GM18519 (cell line): ENCODE measurements at regions not wholly inside any gene's neighbourhood (a gene's known extent, or its start where the extent isn't known, plus 50 kb on each side); places are given as distances from the start of the nearest gene placed in this dataset.

ENCODE experiments used
- ATAC-seq: cut with Tn5 transposase; IDR thresholded peaks from one replicate; pipeline ENCODE4 v1.9.1; 2021; ENCODE audit warnings: mild to moderate bottlenecking, moderate library complexity; ENCODE audit not compliant: unreplicated experiment, low FRiP score

- no peak for ATAC-seq
These were observed 473.9 kb upstream of the CDH2 start for GRCh38 chr18:28650860-28651259.

GRCh38 chr18:28647961-28648360, 471.0 kb upstream of the CDH2 start:
- no peak for ATAC-seq

- ATAC-seq = no peak
These were observed 461.0 kb upstream of the CDH2 start for GRCh38 chr18:28637897-28638296.

- ATAC-seq = no peak
These were observed 458.6 kb upstream of the CDH2 start for GRCh38 chr18:28635530-28635929.

GRCh38 chr18:28626756-28627155, 449.8 kb upstream of the CDH2 start:
- no peak for ATAC-seq

- no peak for ATAC-seq
These were observed 431.1 kb upstream of the CDH2 start for GRCh38 chr18:28607991-28608390.

- no peak for ATAC-seq
These were observed 429.8 kb upstream of the CDH2 start for GRCh38 chr18:28606686-28607085.

GRCh38 chr18:28602391-28602790, 425.5 kb upstream of the CDH2 start:
- ATAC-seq = no peak

- no peak for ATAC-seq
These were observed 417.1 kb upstream of the CDH2 start for GRCh38 chr18:28594034-28594433.

- no peak for ATAC-seq
These were observed 412.1 kb upstream of the CDH2 start for GRCh38 chr18:28588884-28589549.

- no peak for ATAC-seq
These were observed 407.8 kb upstream of the CDH2 start for GRCh38 chr18:28584731-28585130.

- no peak for ATAC-seq
These were observed 405.8 kb upstream of the CDH2 start for GRCh38 chr18:28582724-28583123.

- no peak for ATAC-seq
These were observed 404.7 kb upstream of the CDH2 start for GRCh38 chr18:28581521-28582071.

- no peak for ATAC-seq
These were observed 400.0 kb upstream of the CDH2 start for GRCh38 chr18:28576941-28577340.

- ATAC-seq = no peak
These were observed 398.2 kb upstream of the CDH2 start for GRCh38 chr18:28575123-28575522.

- ATAC-seq = no peak
These were observed 397.2 kb upstream of the CDH2 start for GRCh38 chr18:28574175-28574574.

- ATAC-seq = no peak
These were observed 395.0 kb upstream of the CDH2 start for GRCh38 chr18:28571929-28572328.

- no peak for ATAC-seq
These were observed 383.4 kb upstream of the CDH2 start for GRCh38 chr18:28560331-28560730.

GRCh38 chr18:28559511-28559910, 382.6 kb upstream of the CDH2 start:
- ATAC-seq = no peak

GRCh38 chr18:28541934-28542333, 365.0 kb upstream of the CDH2 start:
- no peak for ATAC-seq

- no peak for ATAC-seq
These were observed 364.5 kb upstream of the CDH2 start for GRCh38 chr18:28541276-28541930.

- no peak for ATAC-seq
These were observed 352.7 kb upstream of the CDH2 start for GRCh38 chr18:28529644-28530043.
